HCT116 (cell line): ENCODE measurements at regions not wholly inside any gene's neighbourhood (a gene's known extent, or its start where the extent isn't known, plus 50 kb on each side); places are given as distances from the start of the nearest gene placed in this dataset.
"Not testable (repeated sequence)": the region's sequence is repeated elsewhere in the genome, so short reads cannot be mapped to it uniquely, and the experiment has no call there.

Experiments
- CTCF ChIP-seq, 3 experiments: fragments of 200-600 bp in 1 of 3; sonication (generic) in 1 of 3; IDR thresholded peaks in 2 of 3; conservative IDR thresholded peaks in 1 of 3; 2 replicates each; pipeline ENCODE4 v1.5.1; 2012 to 2017; ENCODE audit warnings: low read depth in 2 of 3, low read length in 2 of 3, antibody characterized with exemption in 1 of 3, borderline replicate concordance in 1 of 3, control low read depth in 1 of 3, mild to moderate bottlenecking in 1 of 3, mixed read lengths in 1 of 3, mixed run types in 1 of 3, moderate library complexity in 1 of 3; ENCODE audit not compliant: insufficient read depth in 1 of 3
- EGR1 ChIP-seq: IDR thresholded peaks from 2 replicates; pipeline ENCODE4 v1.6.1; 2012; ENCODE audit warnings: low read depth
- EZH2 ChIP-seq: fragments of 200-600 bp; sonication (generic); IDR thresholded peaks from 2 replicates; pipeline ENCODE4 v1.6.1; 2017; ENCODE audit warnings: antibody characterized with exemption, mixed run types
- POLR2A ChIP-seq: IDR thresholded peaks from 2 replicates; pipeline ENCODE4 v1.7.0; 2011; ENCODE audit warnings: borderline replicate concordance; ENCODE audit not compliant: insufficient read depth, insufficient read length; ENCODE audit errors: extremely low read depth
- POLR2AphosphoS5 ChIP-seq: IDR thresholded peaks from 2 replicates; pipeline ENCODE4 v1.6.1; 2011; ENCODE audit warnings: mild to moderate bottlenecking, low read depth, low read length, moderate library complexity
- RAD21 ChIP-seq: IDR thresholded peaks from 2 replicates; pipeline ENCODE4 v1.6.1; 2012; ENCODE audit warnings: low read depth, mild to moderate bottlenecking
- REST ChIP-seq: IDR thresholded peaks from 2 replicates; pipeline ENCODE4 v1.6.1; 2012; ENCODE audit warnings: low read depth
- TF ChIP-seq, protein P1 (sequence below): IDR thresholded peaks from 2 replicates; pipeline ENCODE4 v1.6.1; 2012

DNA sequence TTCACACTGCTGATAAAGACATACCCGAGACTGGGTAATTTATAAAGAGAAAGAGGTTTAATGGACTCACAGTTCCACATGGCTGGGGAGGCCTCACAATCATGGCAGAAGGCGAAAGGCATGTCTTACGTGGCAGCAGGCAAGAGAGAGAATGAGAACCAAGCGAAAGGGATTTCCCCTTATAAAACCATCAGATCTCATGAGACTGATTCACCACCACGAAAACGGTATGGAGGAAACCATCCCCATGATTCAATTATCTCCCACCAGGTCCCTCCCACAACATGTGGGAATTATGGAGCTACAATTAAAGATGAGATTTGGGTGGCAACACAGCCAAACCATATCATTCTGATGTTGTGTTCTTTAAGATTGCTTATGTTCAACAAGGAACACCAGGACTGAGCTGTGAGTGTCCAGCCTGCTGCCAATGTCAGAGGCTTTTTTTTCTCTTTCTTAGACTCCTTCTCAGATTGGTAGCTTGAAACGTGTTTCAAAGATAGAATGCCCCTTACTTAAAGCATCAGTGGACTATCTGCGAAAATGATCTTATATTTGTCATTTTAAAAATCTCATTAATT is 124.1 kb upstream of the TWIST2 start:
- TF ChIP-seq POLR2A; CTCF (IDR thresholded peaks at IDR 0.05 in 2 of 3, conservative IDR thresholded peaks at IDR 0.05 in 1 of 3; ENCODE audit: borderline replicate concordance in 1 of 3, insufficient read depth in 1 of 3, low read depth in 2 of 3, low read length in 2 of 3); RAD21; EGR1; REST; EZH2; POLR2AphosphoS5: not testable (repeated sequence)
- TF ChIP-seq, protein P1, sequence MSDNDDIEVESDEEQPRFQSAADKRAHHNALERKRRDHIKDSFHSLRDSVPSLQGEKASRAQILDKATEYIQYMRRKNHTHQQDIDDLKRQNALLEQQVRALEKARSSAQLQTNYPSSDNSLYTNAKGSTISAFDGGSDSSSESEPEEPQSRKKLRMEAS = not testable (repeated sequence)
